OCI-LY1 (cell line): ENCODE measurements at regions not wholly inside any gene's neighbourhood (a gene's known extent, or its start where the extent isn't known, plus 50 kb on each side); places are given as distances from the start of the nearest gene placed in this dataset.

Source experiments
- H2AFZ ChIP-seq: fragments of 200-600 bp; sonication (generic), shearing (Covaris generic); 2 replicates; pipeline ENCODE4 v1.6.0; 2014; ENCODE audit warnings: antibody characterized with exemption, mild to moderate bottlenecking, low read length
- H3F3A ChIP-seq: fragments of 200-600 bp; sonication (generic), shearing (Covaris generic); 2 replicates; pipeline ENCODE4 v1.6.0; 2014; ENCODE audit warnings: mild to moderate bottlenecking, antibody characterized with exemption, low read length, moderate library complexity; ENCODE audit not compliant: insufficient read depth
- H3K27ac ChIP-seq: fragments of 200-600 bp; sonication (generic); 2 replicates; pipeline ENCODE4 v1.5.1; 2014; ENCODE audit warnings: low read length, mixed run types, mild to moderate bottlenecking, low read depth; ENCODE audit not compliant: poor library complexity, severe bottlenecking
- H3K27me3 ChIP-seq: fragments of 200-600 bp; sonication (generic); 2 replicates; pipeline ENCODE4 v1.6.0; 2014; ENCODE audit warnings: antibody characterized with exemption, mild to moderate bottlenecking, low read length, moderate library complexity; ENCODE audit not compliant: insufficient read depth
- H3K36me3 ChIP-seq: fragments of 200-600 bp; sonication (generic); 2 replicates; pipeline ENCODE4 v1.6.1; 2014; ENCODE audit warnings: mild to moderate bottlenecking, antibody characterized with exemption, low read length, moderate library complexity, mixed read lengths; ENCODE audit not compliant: insufficient read depth
- H3K4me1 ChIP-seq: fragments of 200-600 bp; sonication (generic); 2 replicates; pipeline ENCODE4 v1.5.1; 2014; ENCODE audit warnings: mild to moderate bottlenecking, low read length, moderate library complexity; ENCODE audit not compliant: insufficient read depth, severe bottlenecking
- H3K4me2 ChIP-seq: fragments of 200-600 bp; sonication (generic), shearing (Covaris generic); 2 replicates; pipeline ENCODE4 v1.6.1; 2014; ENCODE audit warnings: low read length
- H3K4me3 ChIP-seq: fragments of 200-600 bp; sonication (generic); 2 replicates; pipeline ENCODE4 v1.5.1; 2014; ENCODE audit warnings: low read length, low read depth, mild to moderate bottlenecking, mixed read lengths; ENCODE audit not compliant: poor library complexity, severe bottlenecking
- H3K79me2 ChIP-seq: fragments of 200-600 bp; shearing (Covaris generic); 2 replicates; pipeline ENCODE4 v1.6.1; 2016; ENCODE audit warnings: mixed run types, low read length, mixed read lengths; ENCODE audit not compliant: insufficient read depth
- H3K9ac ChIP-seq: fragments of 200-600 bp; sonication (generic), shearing (Covaris generic); 2 replicates; pipeline ENCODE4 v1.6.1; 2014; ENCODE audit warnings: mild to moderate bottlenecking, low read length, mixed read lengths
- H3K9me2 ChIP-seq: fragments of 200-600 bp; sonication (generic), shearing (Covaris generic); 2 replicates; pipeline ENCODE4 v1.6.1; 2014; ENCODE audit warnings: low read depth, mild to moderate bottlenecking, low read length, mixed read lengths
- H3K9me3 ChIP-seq: fragments of 200-600 bp; shearing (Covaris generic); 2 replicates; pipeline ENCODE4 v1.6.1; 2014; ENCODE audit warnings: low read length, mixed read lengths
- H4K20me1 ChIP-seq: fragments of 200-600 bp; sonication (generic), shearing (Covaris generic); 2 replicates; pipeline ENCODE4 v1.6.0; 2016; ENCODE audit warnings: mild to moderate bottlenecking, low read length; ENCODE audit not compliant: insufficient read depth
- EZH2 ChIP-seq: fragments of 200-600 bp; sonication (generic), shearing (Covaris generic); IDR thresholded peaks from 2 replicates; pipeline ENCODE4 v1.8.0; 2017; ENCODE audit warnings: borderline replicate concordance, mixed run types, mild to moderate bottlenecking, antibody characterized with exemption, low read length, moderate library complexity, mixed read lengths
- TF ChIP-seq, protein P1 (sequence below): fragments of 200-600 bp; sonication (generic), shearing (Covaris generic); IDR thresholded peaks from 2 replicates; pipeline ENCODE4 v1.5.1; 2017; ENCODE audit warnings: mild to moderate bottlenecking, antibody characterized with exemption, low read length, moderate library complexity, mixed read lengths

DNA sequence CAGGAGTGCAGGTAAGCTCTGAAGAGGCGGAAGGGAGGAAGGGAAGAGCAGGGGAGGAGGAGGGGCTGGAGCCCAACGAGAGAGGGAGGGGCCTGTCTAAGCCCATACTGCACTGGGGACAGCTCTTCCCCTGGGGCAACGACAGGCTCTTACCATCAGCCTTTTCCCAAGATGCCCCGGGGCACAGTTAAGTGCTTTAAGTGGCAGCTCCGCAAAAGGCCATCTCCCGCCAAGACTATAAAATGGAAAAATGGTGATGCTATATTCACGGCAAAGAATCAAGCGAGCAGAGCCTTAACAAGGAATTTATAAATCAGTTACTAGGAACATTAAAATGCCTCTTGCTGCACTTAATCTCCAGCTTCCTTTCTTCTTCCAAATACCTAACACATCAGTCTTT lies 110.2 kb upstream of the NLRP1 start:
- no peaks in the 10 kb centered on the region for H4K20me1 ChIP-seq
- no peak overlapping the region for H3K4me2 ChIP-seq
- no peak overlapping the region for H3K27ac ChIP-seq

DNA sequence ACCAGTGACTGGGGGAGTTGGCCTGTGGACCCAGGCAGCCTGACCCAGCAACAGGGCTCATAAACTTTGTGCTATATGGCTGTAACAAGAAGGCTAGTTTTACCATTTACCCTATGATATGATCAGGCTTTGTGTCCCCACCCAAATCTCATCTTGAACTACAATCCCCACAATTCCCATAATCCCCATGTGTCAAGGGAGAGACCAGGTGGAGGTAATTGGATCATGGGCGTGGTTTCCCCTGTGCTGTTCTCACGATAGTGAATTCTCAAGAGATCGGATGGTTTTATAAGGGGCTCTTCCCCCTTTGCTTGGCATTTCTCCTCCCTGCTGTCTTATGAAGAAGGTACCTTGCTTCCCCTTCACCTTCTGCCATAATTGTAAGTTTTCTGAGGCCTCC lies 111.2 kb upstream of the NLRP1 start:
- no peaks in the 10 kb centered on the region for H3K9me2 ChIP-seq
- 0 out of 2 replicates have a peak, but pooled peaks cover 5% of the 10 kb centered on the region for H3K27me3 ChIP-seq
- H2AFZ ChIP-seq: no peak overlapping the region
- no peaks in the 10 kb centered on the region for H3K79me2 ChIP-seq
- no peak overlapping the region for H3K9ac ChIP-seq
- no peak overlapping the region for H3K4me3 ChIP-seq
- TF ChIP-seq, protein P1, sequence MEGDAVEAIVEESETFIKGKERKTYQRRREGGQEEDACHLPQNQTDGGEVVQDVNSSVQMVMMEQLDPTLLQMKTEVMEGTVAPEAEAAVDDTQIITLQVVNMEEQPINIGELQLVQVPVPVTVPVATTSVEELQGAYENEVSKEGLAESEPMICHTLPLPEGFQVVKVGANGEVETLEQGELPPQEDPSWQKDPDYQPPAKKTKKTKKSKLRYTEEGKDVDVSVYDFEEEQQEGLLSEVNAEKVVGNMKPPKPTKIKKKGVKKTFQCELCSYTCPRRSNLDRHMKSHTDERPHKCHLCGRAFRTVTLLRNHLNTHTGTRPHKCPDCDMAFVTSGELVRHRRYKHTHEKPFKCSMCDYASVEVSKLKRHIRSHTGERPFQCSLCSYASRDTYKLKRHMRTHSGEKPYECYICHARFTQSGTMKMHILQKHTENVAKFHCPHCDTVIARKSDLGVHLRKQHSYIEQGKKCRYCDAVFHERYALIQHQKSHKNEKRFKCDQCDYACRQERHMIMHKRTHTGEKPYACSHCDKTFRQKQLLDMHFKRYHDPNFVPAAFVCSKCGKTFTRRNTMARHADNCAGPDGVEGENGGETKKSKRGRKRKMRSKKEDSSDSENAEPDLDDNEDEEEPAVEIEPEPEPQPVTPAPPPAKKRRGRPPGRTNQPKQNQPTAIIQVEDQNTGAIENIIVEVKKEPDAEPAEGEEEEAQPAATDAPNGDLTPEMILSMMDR: no peak
- TF ChIP-seq EZH2: no peak
- H3K4me2 ChIP-seq: no peak overlapping the region
- H3K36me3 ChIP-seq: no peaks in the 10 kb centered on the region
- no peaks in the 10 kb centered on the region for H3K4me1 ChIP-seq
- H3F3A ChIP-seq: no peaks in the 10 kb centered on the region
- H4K20me1 ChIP-seq: no peaks in the 10 kb centered on the region
- no peaks in the 10 kb centered on the region for H3K9me3 ChIP-seq
- H3K27ac ChIP-seq: no peak overlapping the region

More for the DNA sequence above, 110.2 kb upstream of the NLRP1 start:
- no peaks in the 10 kb centered on the region for H3K4me1 ChIP-seq
- H3K27me3 ChIP-seq: 0 out of 2 replicates have a peak, but pooled peaks cover 5% of the 10 kb centered on the region
- no peaks in the 10 kb centered on the region for H3K9me3 ChIP-seq
- no peak overlapping the region for H3K4me3 ChIP-seq
- no peaks in the 10 kb centered on the region for H3K9me2 ChIP-seq
- H3F3A ChIP-seq: no peaks in the 10 kb centered on the region
- H3K9ac ChIP-seq: no peak overlapping the region
- H2AFZ ChIP-seq: no peak overlapping the region
- H3K79me2 ChIP-seq: no peaks in the 10 kb centered on the region
- no peaks in the 10 kb centered on the region for H3K36me3 ChIP-seq
- TF ChIP-seq EZH2: no peak
- TF ChIP-seq, protein P1: no peak

DNA sequence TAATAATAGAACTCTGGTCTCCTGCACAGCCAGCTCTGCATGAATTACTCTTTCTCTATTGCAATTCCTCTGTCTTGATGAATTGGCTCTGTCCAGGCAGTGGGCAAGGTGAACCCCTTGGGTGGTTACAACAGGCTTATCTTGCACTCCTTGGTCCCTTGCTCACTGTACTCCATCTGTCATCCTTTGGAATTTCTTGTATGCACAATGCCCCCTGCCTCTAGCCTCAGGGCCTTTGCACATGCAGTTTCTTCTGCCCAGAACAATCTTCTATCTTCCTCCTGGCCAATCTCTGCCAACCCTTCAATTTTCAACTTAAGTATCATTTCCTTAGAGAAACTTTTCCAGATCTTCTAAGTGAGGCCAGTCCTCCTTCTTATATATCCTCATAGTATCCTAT lies 114.7 kb upstream of the NLRP1 start:
- no peaks in the 10 kb centered on the region for H3K79me2 ChIP-seq
- H3K4me2 ChIP-seq: no peak overlapping the region
- H4K20me1 ChIP-seq: no peaks in the 10 kb centered on the region
- H3F3A ChIP-seq: no peaks in the 10 kb centered on the region
- H3K36me3 ChIP-seq: no peaks in the 10 kb centered on the region
- no peak overlapping the region for H3K27ac ChIP-seq
- no peak for TF ChIP-seq EZH2
- TF ChIP-seq, protein P1: no peak
- no peaks in the 10 kb centered on the region for H3K9me2 ChIP-seq
- H3K9ac ChIP-seq: no peak overlapping the region
- H3K4me3 ChIP-seq: no peak overlapping the region
- H3K27me3 ChIP-seq: 0 out of 2 replicates have a peak, but pooled peaks cover 5% of the 10 kb centered on the region
- H2AFZ ChIP-seq: no peak overlapping the region
- no peaks in the 10 kb centered on the region for H3K9me3 ChIP-seq
- no peaks in the 10 kb centered on the region for H3K4me1 ChIP-seq
